Hippocampal formation (tissue), 2 donors: ENCODE measurements at regions not wholly inside any gene's neighbourhood (a gene's known extent, or its start where the extent isn't known, plus 50 kb on each side); places are given as distances from the start of the nearest gene placed in this dataset.
"Not testable (repeated sequence)": the region's sequence is repeated elsewhere in the genome, so short reads cannot be mapped to it uniquely, and the experiment has no call there.

Experiments used
- DNase-seq, 2 donors: peaks; one replicate each; lab custom pipeline; 2025; lab: John Stamatoyannopoulos, UW

DNA sequence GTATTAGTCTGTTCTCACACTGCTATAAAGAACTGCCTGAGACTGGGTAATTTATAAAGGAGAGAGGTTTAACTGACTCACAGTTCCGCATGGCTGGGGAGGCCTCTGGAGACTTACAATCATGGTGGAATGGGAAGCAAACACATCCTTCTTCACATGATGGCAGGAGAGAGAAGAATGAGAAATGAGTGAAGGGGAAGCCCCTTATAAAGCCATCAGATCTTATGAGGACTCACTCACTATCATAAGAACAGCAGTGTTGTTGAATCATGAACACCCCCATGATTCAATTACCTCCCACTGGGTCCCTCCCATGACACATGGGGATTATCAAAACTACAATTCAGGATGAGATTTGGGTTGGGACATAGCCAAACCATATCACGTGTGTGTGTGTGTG lies 1764.4 kb upstream of the SEL1L start:
- DNase-seq, result not testable (repeated sequence)

GRCh38 chr14:83300476-83301064 lies 1766.9 kb upstream of the SEL1L start:
- DNase-seq, result peak in 1 of 2 donors; percentile 53

GRCh38 chr14:83301791-83302190 lies 1768.1 kb upstream of the SEL1L start:
- no peak for DNase-seq

DNA sequence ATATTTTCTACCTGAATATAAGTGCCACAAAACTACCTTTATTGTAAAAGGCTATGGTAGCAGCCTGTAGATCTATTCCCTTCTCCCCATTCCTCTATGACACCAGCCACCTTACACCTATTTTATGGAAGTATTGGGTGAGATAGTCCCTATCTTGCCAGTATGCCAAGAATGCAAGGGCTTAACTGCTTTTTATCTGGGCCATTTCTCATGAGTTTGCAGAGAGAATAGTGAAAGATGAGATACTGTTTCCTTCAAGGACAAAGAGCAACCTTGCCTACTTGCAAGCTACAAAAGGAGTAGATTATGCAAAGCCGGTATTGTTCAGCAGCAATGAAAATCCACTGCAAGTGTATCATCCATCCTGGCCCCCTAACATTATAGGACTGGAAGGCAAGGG lies 1775.6 kb upstream of the SEL1L start:
- no peak for DNase-seq

DNA sequence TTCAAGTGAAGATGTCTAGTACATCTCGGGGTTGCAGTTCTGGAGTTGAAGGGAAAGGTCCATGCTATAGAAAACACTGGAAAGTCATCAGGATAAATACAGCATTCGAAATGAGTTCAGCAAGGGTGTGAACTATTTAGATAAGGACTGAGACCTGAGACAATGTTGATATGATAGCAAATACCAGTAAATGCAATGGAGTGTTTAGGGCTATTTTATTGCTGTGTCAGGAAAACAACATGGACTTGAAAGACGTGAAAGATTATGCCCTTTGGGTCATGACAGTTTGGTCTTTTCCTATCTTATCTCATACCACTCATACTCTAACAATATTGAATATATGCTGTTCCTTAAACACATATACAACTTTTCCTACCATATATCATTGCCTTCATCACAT lies 1776.2 kb upstream of the SEL1L start:
- DNase-seq, result no peak

DNA sequence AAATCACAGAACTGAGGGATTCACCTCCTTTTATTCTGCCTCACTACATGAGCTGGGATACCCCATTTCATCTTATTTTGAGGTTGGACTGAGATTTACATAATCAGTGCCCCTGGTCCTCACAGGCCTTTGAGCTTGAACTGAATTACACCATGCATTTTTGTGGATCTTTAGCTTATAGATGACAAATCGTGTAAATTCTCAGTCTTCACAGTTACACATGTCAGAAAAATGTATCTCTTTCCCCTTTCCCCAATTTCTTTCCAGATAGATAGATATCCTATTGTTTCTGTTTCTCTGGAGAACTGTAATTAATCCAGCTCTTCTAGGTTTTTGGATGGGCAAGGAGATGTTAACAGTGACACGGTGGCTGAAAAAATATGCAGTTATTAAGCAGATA lies 1778.9 kb upstream of the SEL1L start:
- no peak for DNase-seq

GRCh38 chr14:83314764-83315163 lies 1781.1 kb upstream of the SEL1L start:
- DNase-seq, result no peak

GRCh38 chr14:83316356-83316755 lies 1782.7 kb upstream of the SEL1L start:
- no peak for DNase-seq

DNA sequence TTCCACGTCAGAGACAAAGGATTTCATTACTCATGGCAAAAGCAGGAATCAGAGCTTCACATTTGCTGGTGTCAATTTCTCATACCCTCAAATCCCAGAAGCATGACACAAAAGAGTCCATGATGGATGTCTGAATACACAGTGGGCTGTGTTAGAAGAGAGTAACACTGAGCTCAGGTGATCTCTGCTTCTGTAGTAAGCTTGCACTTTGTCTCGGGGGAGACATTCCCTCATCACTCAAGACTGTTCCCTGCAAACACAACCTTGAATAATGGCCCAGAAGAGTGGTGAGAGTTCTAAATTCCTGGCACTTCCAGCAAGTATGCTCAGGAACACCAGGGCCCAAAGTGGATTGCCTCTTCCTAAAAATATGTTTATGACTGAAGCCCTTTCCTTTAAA lies 1787.2 kb upstream of the SEL1L start:
- no peak for DNase-seq

DNA sequence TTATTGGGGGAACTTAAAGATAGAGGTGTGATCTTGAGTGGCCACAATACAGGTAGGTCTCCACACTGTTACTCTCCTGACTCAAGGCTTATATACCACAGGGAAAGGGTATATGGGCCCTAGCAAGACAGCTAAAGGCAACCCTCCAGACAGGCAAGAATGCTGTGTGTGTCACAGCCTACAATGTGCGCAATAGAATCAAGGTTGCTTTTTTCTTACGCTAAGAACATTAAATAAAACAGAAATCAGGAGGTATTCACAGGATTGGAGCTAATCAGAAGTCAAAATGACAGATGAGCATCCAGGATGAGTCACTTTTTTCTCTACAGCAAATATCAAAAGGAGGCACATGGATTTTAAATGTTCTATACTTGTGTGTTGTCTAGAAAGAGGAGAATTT lies 1797.9 kb upstream of the SEL1L start:
- DNase-seq, result no peak

DNA sequence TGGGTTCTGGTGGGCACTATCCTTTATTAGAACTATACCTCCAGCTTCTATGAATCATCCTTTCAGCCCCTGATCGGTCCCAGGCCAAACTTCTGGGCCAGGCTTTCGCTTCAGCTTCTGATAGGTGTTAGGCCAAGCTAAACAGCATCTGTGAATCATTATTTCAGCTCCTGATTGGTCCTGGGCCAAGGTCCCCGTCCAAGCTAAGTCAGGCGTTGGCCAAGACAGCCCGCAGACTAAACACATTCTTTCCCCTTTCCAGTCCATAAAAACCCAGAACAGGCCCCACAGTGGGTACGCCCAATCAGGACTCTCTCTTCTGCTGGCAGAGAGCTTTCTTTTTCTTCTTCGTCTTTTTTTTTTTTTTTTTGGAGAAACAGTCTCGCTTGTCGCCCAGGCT lies 1808.9 kb upstream of the SEL1L start:
- no peak for DNase-seq

- no peak for DNase-seq
Observed at GRCh38 chr14:83347874-83348273, 1814.2 kb upstream of the SEL1L start.

GRCh38 chr14:83355609-83356008 lies 1822.0 kb upstream of the SEL1L start:
- no peak for DNase-seq

GRCh38 chr14:83356080-83356479 lies 1822.4 kb upstream of the SEL1L start:
- DNase-seq, result no peak

DNA sequence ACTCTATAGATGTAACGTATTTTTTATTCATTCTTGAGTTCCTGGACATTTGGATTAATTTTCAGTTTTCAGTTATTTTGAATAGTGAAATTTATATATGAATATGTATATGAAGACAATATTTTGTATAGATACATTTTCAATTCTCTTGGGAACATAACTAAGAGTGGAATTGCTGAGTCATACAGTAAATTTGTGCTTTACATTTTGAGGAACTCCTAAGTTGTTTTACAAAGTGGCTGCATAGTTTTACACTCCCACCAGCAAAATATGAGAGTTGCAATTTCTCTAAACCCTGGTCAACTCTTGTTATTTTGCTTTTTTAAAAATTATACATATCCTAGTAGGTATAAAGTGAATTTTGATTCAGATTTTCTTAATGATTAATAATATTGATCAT lies 1838.6 kb upstream of the SEL1L start:
- no peak for DNase-seq

- DNase-seq, result no peak
Observed at GRCh38 chr14:83379436-83379835, 1845.8 kb upstream of the SEL1L start.

DNA sequence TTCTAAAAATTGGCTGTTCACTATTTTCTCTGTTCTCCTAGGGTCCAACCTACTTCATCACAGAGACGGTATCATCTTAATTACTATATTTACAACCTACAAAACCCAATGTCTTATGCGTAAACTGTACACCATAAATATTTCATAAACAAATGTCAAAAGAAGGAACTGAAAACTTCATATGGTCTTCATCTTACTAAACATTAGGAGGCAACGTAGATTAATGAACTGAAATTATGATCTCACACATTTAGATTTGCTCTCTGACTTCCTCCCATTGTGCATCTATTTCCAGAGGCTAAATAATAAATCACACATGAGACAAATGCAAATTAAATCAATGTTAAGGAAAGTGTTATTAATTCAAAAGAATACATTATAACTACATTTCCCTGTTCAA lies 1850.6 kb upstream of the SEL1L start:
- no peak for DNase-seq

DNA sequence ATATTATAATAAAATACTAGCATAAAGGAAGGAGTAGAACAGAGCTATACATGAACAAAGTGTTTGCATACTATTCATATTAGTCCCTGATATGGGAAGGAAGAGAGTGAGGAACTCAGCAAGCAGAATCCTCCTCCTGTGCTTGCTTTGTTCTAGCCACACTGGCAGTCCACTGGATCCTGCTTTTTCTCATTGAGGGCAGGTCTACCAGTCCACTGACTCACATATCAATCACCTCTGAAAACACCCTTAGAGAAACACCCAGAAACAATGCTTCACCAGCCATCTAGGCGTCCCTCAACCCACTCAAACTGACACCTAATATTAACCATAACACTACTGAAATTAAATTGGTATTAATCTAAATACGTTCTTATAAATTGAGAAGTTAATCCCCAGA lies 1861.7 kb upstream of the SEL1L start:
- no peak for DNase-seq

GRCh38 chr14:83416476-83416875 lies 1882.8 kb upstream of the SEL1L start:
- DNase-seq, result no peak

GRCh38 chr14:83419420-83419819 lies 1885.8 kb upstream of the SEL1L start:
- no peak for DNase-seq

DNA sequence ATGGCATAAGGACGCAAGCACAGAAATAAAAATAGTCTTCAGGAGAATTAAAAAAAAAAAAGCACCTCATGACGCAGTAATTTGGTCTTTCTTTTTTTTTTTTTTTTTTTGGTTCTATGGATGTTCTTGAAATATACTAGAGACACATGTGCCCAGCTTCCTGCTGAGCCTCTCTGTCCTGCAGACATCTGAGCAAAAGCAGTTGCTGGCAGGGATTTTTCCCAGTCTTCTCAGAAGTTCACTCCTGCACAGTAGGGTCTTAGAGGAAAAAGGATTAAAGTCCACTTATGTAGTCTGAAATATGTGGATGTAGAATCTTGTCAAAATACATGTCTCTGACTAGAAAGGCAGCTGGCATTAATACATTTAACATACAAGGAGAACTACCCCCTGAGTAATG lies 1888.1 kb upstream of the SEL1L start:
- no peak for DNase-seq

- DNase-seq, result no peak
Observed at GRCh38 chr14:83425138-83425537, 1891.5 kb upstream of the SEL1L start.

- no peak for DNase-seq
Observed at GRCh38 chr14:83425706-83426105, 1892.1 kb upstream of the SEL1L start.

DNA sequence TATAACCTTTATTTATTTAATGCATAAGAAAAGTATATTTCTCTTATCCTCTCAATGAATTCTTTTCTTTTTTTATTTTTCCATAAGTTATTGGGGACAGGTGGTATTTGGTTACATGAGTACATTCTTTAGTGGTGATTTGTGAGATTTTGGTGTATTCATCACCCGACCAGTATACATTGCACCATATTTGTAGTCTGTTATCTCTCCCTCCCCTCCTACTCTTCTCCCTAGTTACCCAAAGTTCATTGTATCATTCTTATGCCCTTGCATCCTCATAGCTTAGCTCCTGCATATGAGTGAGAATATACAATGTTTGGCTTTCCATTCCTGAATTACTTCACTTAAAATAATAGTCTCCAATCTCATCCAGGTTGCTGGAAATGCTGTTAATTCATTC lies 1900.0 kb upstream of the SEL1L start:
- DNase-seq, result no peak

DNA sequence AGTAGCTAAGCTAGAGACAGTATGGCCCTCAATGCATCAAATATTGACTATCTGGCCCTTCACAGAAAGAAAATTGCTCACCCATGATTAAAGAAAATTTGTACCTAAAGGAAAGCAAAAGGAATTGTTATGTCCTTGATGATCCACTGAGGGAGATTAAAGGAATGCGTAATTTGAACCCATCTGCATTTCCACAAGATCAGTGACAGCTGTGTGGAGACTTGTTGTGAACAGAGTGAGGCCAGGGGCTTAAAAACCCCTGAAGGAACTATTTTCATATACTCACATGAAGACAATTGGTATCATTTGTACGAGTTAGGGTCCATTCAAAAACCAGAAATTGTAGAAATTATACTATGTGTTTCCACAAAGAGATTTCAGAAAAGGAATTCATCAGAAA lies 1908.1 kb upstream of the SEL1L start:
- no peak for DNase-seq
